ENCODE measurements at regions not wholly inside any gene's neighbourhood (a gene's known extent, or its start where the extent isn't known, plus 50 kb on each side); places are given as distances from the start of the nearest gene placed in this dataset.

GRCh38 chr20:56899506-56899905, 270.4 kb downstream of the TFAP2C start:
- no peaks in the 10 kb centered on the region for H4K20me1 ChIP-seq (ENCODE audit: control insufficient read depth, insufficient read depth)
- H3K27ac ChIP-seq (ENCODE audit: control insufficient read depth, insufficient read depth) = no peak overlapping the region
- no peak overlapping the region for H3K9ac ChIP-seq (ENCODE audit: control insufficient read depth, insufficient read depth, low read length)
- no peaks in the 10 kb centered on the region for H3K79me2 ChIP-seq (ENCODE audit: control insufficient read depth, insufficient read depth, low read length)
- no peaks in the 10 kb centered on the region for H3K27me3 ChIP-seq (replicated peaks in 1 of 2; ENCODE audit: control insufficient read depth in 2 of 2, insufficient read depth in 2 of 2, low read length in 1 of 2)
- ChIA-PET POLR2A (no interaction called here), SMC1A (ENCODE audit: uncharacterized antibody, unreplicated experiment) (no interaction called here), CTCF (no interaction called here), RAD21 (ENCODE audit: unreplicated experiment) (no interaction called here)
- intact Hi-C loops (cut with micrococcal nuclease; ENCODE audit: unreplicated experiment) = no loop called here
- 3% methylated on average over 5 of the region's 5 CpGs for WGBS (ENCODE audit: insufficient coverage, insufficient replicate concordance, low lambda C conversion rate, missing lambda C conversion rate)
- no peak for DNase-seq (ENCODE audit: low read depth, low spot score)
- H3K4me2 ChIP-seq (ENCODE audit: control insufficient read depth, insufficient read depth) = no peak overlapping the region
- no peak for FAIRE-seq
- no peak overlapping the region for H3K4me3 ChIP-seq
- in situ Hi-C loops (cut with MboI) = no loop called here
- BruUV-seq (replicated peaks) = no TSS peak
- H3K36me3 ChIP-seq (ENCODE audit: control insufficient read depth in 2 of 2, insufficient read depth in 2 of 2, low read length in 1 of 2) = no peaks in the 10 kb centered on the region
- ATAC-seq = no peak
- H2AFZ ChIP-seq (ENCODE audit: control insufficient read depth, low read depth, low read length) = no peak overlapping the region
- H3K4me1 ChIP-seq (ENCODE audit: control insufficient read depth, insufficient read depth, low read length) = no peaks in the 10 kb centered on the region
- H3K9me3 ChIP-seq (replicated peaks; ENCODE audit: control insufficient read depth, insufficient read depth, low read length) = no peaks in the 10 kb centered on the region
- no peak for TF ChIP-seq RAD21 (IDR thresholded peaks at IDR 0.05; ENCODE audit: insufficient read depth, low read depth, low read length)
- TF ChIP-seq, protein P1, sequence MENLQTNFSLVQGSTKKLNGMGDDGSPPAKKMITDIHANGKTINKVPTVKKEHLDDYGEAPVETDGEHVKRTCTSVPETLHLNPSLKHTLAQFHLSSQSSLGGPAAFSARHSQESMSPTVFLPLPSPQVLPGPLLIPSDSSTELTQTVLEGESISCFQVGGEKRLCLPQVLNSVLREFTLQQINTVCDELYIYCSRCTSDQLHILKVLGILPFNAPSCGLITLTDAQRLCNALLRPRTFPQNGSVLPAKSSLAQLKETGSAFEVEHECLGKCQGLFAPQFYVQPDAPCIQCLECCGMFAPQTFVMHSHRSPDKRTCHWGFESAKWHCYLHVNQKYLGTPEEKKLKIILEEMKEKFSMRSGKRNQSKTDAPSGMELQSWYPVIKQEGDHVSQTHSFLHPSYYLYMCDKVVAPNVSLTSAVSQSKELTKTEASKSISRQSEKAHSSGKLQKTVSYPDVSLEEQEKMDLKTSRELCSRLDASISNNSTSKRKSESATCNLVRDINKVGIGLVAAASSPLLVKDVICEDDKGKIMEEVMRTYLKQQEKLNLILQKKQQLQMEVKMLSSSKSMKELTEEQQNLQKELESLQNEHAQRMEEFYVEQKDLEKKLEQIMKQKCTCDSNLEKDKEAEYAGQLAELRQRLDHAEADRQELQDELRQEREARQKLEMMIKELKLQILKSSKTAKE (IDR thresholded peaks at IDR 0.05; ENCODE audit: low read depth, poor library complexity, severe bottlenecking) = no peak
- TF ChIP-seq RB1 (IDR thresholded peaks at IDR 0.05; ENCODE audit: borderline replicate concordance) = no peak
- no peak for TF ChIP-seq SMARCA5 (IDR thresholded peaks at IDR 0.05)
- TF ChIP-seq, protein P2, sequence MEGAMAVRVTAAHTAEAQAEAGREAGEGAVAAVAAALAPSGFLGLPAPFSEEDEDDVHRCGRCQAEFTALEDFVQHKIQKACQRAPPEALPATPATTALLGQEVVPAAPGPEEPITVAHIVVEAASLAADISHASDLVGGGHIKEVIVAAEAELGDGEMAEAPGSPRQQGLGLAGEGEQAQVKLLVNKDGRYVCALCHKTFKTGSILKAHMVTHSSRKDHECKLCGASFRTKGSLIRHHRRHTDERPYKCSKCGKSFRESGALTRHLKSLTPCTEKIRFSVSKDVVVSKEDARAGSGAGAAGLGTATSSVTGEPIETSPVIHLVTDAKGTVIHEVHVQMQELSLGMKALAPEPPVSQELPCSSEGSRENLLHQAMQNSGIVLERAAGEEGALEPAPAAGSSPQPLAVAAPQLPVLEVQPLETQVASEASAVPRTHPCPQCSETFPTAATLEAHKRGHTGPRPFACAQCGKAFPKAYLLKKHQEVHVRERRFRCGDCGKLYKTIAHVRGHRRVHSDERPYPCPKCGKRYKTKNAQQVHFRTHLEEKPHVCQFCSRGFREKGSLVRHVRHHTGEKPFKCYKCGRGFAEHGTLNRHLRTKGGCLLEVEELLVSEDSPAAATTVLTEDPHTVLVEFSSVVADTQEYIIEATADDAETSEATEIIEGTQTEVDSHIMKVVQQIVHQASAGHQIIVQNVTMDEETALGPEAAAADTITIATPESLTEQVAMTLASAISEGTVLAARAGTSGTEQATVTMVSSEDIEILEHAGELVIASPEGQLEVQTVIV (IDR thresholded peaks at IDR 0.05; ENCODE audit: borderline replicate concordance, partially characterized antibody) = no peak
- TF ChIP-seq BCL3 (IDR thresholded peaks at IDR 0.05; ENCODE audit: borderline replicate concordance, insufficient read depth, low read depth, low read length, poor library complexity, severe bottlenecking) = no peak
- TF ChIP-seq SIX5 (IDR thresholded peaks at IDR 0.05; ENCODE audit: low read depth, low read length, severe bottlenecking) = no peak
- TF ChIP-seq, protein P3, sequence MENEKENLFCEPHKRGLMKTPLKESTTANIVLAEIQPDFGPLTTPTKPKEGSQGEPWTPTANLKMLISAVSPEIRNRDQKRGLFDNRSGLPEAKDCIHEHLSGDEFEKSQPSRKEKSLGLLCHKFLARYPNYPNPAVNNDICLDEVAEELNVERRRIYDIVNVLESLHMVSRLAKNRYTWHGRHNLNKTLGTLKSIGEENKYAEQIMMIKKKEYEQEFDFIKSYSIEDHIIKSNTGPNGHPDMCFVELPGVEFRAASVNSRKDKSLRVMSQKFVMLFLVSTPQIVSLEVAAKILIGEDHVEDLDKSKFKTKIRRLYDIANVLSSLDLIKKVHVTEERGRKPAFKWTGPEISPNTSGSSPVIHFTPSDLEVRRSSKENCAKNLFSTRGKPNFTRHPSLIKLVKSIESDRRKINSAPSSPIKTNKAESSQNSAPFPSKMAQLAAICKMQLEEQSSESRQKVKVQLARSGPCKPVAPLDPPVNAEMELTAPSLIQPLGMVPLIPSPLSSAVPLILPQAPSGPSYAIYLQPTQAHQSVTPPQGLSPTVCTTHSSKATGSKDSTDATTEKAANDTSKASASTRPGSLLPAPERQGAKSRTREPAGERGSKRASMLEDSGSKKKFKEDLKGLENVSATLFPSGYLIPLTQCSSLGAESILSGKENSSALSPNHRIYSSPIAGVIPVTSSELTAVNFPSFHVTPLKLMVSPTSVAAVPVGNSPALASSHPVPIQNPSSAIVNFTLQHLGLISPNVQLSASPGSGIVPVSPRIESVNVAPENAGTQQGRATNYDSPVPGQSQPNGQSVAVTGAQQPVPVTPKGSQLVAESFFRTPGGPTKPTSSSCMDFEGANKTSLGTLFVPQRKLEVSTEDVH (IDR thresholded peaks at IDR 0.05; ENCODE audit: low read depth, partially characterized antibody) = no peak
- no peak for TF ChIP-seq SP1 (IDR thresholded peaks at IDR 0.05; ENCODE audit: low read depth, low read length)
- TF ChIP-seq, protein P4, sequence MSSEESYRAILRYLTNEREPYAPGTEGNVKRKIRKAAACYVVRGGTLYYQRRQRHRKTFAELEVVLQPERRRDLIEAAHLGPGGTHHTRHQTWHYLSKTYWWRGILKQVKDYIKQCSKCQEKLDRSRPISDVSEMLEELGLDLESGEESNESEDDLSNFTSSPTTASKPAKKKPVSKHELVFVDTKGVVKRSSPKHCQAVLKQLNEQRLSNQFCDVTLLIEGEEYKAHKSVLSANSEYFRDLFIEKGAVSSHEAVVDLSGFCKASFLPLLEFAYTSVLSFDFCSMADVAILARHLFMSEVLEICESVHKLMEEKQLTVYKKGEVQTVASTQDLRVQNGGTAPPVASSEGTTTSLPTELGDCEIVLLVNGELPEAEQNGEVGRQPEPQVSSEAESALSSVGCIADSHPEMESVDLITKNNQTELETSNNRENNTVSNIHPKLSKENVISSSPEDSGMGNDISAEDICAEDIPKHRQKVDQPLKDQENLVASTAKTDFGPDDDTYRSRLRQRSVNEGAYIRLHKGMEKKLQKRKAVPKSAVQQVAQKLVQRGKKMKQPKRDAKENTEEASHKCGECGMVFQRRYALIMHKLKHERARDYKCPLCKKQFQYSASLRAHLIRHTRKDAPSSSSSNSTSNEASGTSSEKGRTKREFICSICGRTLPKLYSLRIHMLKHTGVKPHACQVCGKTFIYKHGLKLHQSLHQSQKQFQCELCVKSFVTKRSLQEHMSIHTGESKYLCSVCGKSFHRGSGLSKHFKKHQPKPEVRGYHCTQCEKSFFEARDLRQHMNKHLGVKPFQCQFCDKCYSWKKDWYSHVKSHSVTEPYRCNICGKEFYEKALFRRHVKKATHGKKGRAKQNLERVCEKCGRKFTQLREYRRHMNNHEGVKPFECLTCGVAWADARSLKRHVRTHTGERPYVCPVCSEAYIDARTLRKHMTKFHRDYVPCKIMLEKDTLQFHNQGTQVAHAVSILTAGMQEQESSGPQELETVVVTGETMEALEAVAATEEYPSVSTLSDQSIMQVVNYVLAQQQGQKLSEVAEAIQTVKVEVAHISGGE (CRISPR knock-in tag; IDR thresholded peaks at IDR 0.05) = no peak
- TF ChIP-seq ZBED1 (IDR thresholded peaks at IDR 0.05; ENCODE audit: borderline replicate concordance) = no peak
